K562 (cell line): ENCODE measurements at regions not wholly inside any gene's neighbourhood (a gene's known extent, or its start where the extent isn't known, plus 50 kb on each side); places are given as distances from the start of the nearest gene placed in this dataset.
A peak's percentile ranks its signal among the peaks of the same experiment; 100 is the strongest.

ENCODE experiments used
- BRF1 ChIP-seq: IDR thresholded peaks from 3 replicates; pipeline ENCODE4 v1.6.1; 2011; ENCODE audit warnings: borderline replicate concordance, mild to moderate bottlenecking; ENCODE audit not compliant: insufficient read length; ENCODE audit errors: extremely low read depth
- CBFA2T2 ChIP-seq: fragments of 450-650 bp; conservative IDR thresholded peaks from 2 replicates; pipeline ENCODE4 v1.6.1; 2017; ENCODE audit warnings: mild to moderate bottlenecking
- DPF2 ChIP-seq: fragments of 450-650 bp; IDR thresholded peaks from 2 replicates; pipeline ENCODE4 v1.6.1; 2016
- FOXJ3 ChIP-seq: sonication (generic); formaldehyde crosslinking; IDR thresholded peaks from 2 replicates; pipeline ENCODE4 v1.4.0; 2020; ENCODE audit warnings: mild to moderate bottlenecking, missing genetic modification reagents
- GATA2 ChIP-seq: sonication (generic); formaldehyde crosslinking; IDR thresholded peaks from 2 replicates; pipeline ENCODE4 v1.4.0; 2020; ENCODE audit warnings: mild to moderate bottlenecking, missing genetic modification reagents
- HSF4 ChIP-seq: fragments of 250-450 bp; sonication (Bioruptor Pico); IDR thresholded peaks from 2 replicates; pipeline ENCODE4 v2.1.2; 2022; ENCODE audit warnings: mild to moderate bottlenecking, moderate library complexity, borderline replicate concordance
- KLF6 ChIP-seq: fragments of 250-450 bp; sonication (Bioruptor Pico); IDR thresholded peaks from 2 replicates; pipeline ENCODE4 v1.4.0; 2020; ENCODE audit warnings: mild to moderate bottlenecking, moderate library complexity, borderline replicate concordance
- NCOA4 ChIP-seq: fragments of 450-650 bp; IDR thresholded peaks from 2 replicates; pipeline ENCODE4 v1.6.1; 2018; ENCODE audit warnings: mild to moderate bottlenecking; ENCODE audit not compliant: partially characterized antibody
- NCOR1 ChIP-seq: fragments of 450-650 bp; IDR thresholded peaks from 2 replicates; pipeline ENCODE4 v1.6.1; 2016; ENCODE audit warnings: mild to moderate bottlenecking, moderate library complexity
- NRF1 ChIP-seq, 2 experiments: fragments of 450-650 bp; IDR thresholded peaks in 1 of 2; conservative IDR thresholded peaks in 1 of 2; 2 replicates each; pipeline ENCODE4 v1.6.1; 2014; ENCODE audit warnings: mild to moderate bottlenecking in 2 of 2
- RHOXF2B ChIP-seq: fragments of 250-450 bp; sonication (Bioruptor Pico); conservative IDR thresholded peaks from 2 replicates; pipeline ENCODE4 v1.5.1; 2021
- SAP30 ChIP-seq: fragments of 200-600 bp; sonication (generic); IDR thresholded peaks from 2 replicates; pipeline ENCODE4 v1.6.1; 2012; ENCODE audit warnings: borderline replicate concordance, low read depth, mild to moderate bottlenecking, moderate library complexity, low read length, control low read depth, inconsistent platforms; ENCODE audit not compliant: insufficient read depth, poor library complexity, severe bottlenecking
- SMARCC2 ChIP-seq: fragments of 450-650 bp; IDR thresholded peaks from 2 replicates; pipeline ENCODE4 v1.6.1; 2017; ENCODE audit warnings: antibody characterized with exemption, moderate library complexity, mild to moderate bottlenecking, low read depth
- SMARCE1 ChIP-seq: fragments of 450-650 bp; IDR thresholded peaks from 2 replicates; pipeline ENCODE4 v1.7.1; 2016; ENCODE audit warnings: mild to moderate bottlenecking
- ZBTB40 ChIP-seq, 2 experiments: fragments of 450-650 bp in 1 of 2; sonication (generic) in 1 of 2; formaldehyde crosslinking in 1 of 2; IDR thresholded peaks; 2 replicates each; pipeline versions ENCODE4 v1.7.1 to v1.9.0; 2016 to 2022; ENCODE audit warnings: inconsistent platforms in 1 of 2, mild to moderate bottlenecking in 1 of 2, missing genetic modification reagents in 1 of 2
- ZNF668 ChIP-seq: fragments of 250-450 bp; sonication (Bioruptor Pico); IDR thresholded peaks from 2 replicates; pipeline ENCODE4 v1.8.0; 2022; ENCODE audit warnings: mild to moderate bottlenecking, inconsistent platforms
- ZNF740 ChIP-seq, 3 experiments: fragments of 200-800 bp in 1 of 3; sonication (Bioruptor generic) in 1 of 3; sonication (generic) in 1 of 3; formaldehyde crosslinking in 1 of 3; IDR thresholded peaks; 2 replicates each; pipeline versions ENCODE4 v1.6.1 to v1.8.0; 2016 to 2022; ENCODE audit warnings: mild to moderate bottlenecking in 2 of 3, missing compliant biosample characterization in 2 of 3, missing genetic modification characterization in 2 of 3, missing genetic modification reagents in 1 of 3

- TF ChIP-seq ZNF740 (CRISPR knock-in tag; IDR thresholded peaks at IDR 0.05) (no peak), ZNF740 (tag; IDR thresholded peaks at IDR 0.05) (no peak), GATA2 (CRISPR knock-in tag) (no peak), NRF1 (conservative IDR thresholded peaks at IDR 0.05 in 1 of 2, IDR thresholded peaks at IDR 0.05 in 1 of 2) (peak in 1 of 2 experiments; percentile 37; a peak in 1 of 4 replicates), SMARCC2 (no peak), SAP30 (no peak), NCOA4 (no peak), KLF6 (CRISPR knock-in tag) (no peak), DPF2 (peak; percentile 27; the same call in 1 of the 2 replicates), ZBTB40 (IDR thresholded peaks at IDR 0.05) (peak; percentile 25), ZBTB40 (CRISPR knock-in tag; IDR thresholded peaks at IDR 0.05) (no peak), FOXJ3 (CRISPR knock-in tag) (no peak), NCOR1 (no peak), HSF4 (no peak), ZNF668 (CRISPR knock-in tag) (no peak), RHOXF2B (CRISPR knock-in tag) (no peak), BRF1 (no peak), CBFA2T2 (no peak), SMARCE1 (no peak)
Measured at GRCh38 chr7:25854608-25855497, 297.1 kb upstream of the NFE2L3 start (continued).
